NCI-H524 treated with DMSO at 0.1 percent for 48 hours (cell line): ENCODE measurements at regions not wholly inside any gene's neighbourhood (a gene's known extent, or its start where the extent isn't known, plus 50 kb on each side); places are given as distances from the start of the nearest gene placed in this dataset.

Experiments used
- DNase-seq: peaks from one replicate; lab custom pipeline; 2025; lab: John Stamatoyannopoulos, UW

DNA sequence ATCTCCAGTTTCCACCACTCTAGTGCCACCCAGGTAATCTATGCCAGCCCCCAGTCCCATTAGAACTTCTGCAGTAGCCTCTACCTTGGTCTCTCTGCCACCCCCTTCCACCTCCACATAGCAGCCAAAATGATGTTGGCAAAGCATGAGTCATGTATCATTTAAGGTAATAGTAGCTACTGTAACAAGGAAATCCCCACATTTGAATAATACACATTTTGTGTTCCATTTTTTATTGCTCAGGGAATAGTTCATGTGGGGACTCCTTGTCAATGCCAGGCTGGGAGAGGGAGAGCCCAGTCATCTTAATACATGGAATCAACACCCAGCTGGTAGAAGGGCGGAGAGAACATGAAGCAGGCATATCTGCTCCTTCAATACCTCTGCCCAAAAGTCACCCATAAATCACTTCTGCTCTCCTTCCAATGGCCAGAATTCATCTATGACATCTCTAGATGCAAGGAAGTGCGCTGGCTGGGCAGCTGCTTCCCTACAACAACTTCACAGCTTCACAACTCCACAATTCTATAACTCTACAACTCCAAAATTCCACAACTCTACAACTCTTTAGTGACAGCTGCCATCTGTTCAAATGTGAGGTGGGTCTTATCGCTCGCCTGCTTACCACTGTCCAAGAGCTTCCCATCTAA lies 70.6 kb upstream of the GLS start:
- DNase-seq = no peak

DNA sequence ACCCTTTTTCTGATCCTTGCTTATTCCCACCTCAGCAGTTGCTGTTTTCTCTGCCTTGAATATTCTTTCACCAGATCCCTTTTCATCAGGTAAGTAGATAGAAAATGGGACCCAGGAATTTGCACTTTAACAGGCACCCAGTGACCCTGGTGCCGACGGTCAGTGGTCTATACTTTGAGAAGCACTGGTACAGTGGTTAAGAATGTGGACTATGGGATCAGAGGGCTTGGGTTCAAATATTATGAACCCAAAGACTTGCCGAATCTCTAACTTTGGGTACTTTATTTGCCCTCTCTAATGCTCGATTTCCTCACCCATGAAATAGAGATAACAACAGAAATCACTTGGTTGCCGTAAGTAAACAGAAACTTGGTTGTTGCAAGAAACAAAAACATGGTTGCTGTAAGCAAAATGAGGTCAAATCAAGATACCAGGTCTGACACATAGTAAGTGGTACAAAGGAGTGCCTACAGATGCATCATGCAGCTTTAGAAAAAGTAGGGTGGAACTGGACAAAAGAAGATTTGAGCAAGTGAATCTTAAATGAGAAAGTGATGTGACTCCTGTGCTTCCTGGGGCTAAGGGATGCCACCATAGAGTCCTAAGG lies 69.5 kb upstream of the GLS start:
- no peak for DNase-seq

DNA sequence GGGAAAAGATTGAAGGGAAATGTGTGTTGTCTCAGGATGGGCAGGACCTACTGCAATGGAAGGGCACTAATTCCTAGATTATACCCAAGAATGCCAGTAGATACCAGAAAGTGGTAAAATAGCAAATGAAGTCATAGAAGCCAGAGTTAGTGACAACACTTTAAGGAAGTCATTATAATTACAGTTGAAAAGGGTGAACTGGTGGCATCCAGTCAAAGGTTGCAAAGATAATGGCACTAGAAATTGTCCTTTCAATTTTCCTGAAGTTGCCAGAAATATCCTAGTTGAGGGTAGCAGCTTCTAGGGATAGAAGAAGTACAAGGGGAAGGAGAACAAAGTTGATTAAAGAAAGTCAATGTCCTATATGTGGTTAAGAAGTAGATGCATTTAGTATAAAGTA lies 68.8 kb upstream of the GLS start:
- DNase-seq = no peak

DNA sequence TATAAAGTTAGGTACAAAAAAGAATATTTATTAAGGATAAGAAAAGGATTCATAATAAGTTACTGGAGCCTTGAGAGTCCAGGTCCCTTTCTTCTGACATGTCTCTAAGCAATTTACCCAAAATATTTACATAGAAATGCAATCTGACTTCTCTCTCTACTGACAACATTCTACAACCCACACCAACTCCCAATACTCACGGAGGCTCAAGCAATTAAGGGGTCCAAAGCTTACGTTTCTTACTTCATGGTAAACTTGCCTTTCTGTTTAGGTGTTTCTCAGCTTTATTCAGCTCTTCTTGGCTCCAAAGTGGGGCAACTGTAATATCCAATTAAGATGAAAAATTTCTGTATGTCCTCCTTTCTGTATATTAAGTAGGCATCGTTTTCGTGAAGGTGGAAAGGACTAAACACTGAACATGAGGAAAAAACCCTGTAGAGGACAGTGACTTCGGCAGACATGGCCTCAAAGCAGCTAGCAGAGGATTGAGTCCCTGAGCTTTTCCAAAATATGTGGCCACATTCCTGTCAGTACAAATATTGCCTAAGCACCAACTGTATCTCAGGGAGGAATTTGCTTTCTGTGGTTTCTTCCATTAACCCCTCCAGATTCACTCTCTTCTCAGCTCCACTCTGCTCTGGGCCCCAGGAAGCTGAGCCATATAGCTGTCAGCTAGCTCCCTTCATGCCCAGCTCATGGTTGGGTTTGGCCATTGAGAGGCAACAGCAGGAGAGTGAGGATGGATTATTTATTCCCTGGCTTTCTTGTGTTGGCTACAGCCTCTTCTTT lies 67.9 kb upstream of the GLS start:
- DNase-seq = no peak

DNA sequence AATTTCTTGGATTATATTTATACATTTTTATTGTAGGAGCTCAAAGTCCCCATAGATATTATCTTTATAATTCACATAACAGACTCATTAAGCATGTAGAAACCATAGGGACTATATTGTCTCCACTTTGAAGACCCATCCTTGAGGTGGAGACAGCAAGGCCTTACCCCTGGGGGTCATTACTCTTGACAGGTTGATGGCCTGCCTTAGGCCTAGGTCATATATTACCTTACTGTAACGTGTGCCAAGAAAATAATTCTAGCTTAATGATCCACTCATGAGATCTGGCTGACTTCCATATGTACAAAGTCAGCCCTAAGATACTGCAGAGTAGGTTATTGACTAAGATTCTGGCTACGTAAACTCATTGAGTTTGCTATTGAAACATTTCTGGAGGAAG lies 65.4 kb upstream of the GLS start:
- no peak for DNase-seq

DNA sequence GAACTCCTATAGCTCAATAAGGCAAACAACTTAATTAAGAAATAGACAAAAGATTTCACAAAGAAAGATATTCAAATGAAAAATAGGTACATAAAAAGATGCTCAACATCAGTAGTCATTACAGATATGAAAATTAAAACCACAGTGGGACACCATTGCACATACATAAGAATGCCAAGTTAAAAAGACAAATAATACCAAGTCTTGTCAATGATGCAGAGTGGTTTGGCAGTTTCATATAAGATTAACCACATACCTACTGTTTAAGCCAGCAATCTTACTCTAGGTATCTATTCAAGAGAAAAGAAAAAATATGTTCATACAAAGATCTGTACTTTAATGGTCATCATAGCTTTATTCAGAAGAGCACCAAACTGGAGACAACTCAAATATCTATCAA lies 63.5 kb upstream of the GLS start:
- DNase-seq = no peak

DNA sequence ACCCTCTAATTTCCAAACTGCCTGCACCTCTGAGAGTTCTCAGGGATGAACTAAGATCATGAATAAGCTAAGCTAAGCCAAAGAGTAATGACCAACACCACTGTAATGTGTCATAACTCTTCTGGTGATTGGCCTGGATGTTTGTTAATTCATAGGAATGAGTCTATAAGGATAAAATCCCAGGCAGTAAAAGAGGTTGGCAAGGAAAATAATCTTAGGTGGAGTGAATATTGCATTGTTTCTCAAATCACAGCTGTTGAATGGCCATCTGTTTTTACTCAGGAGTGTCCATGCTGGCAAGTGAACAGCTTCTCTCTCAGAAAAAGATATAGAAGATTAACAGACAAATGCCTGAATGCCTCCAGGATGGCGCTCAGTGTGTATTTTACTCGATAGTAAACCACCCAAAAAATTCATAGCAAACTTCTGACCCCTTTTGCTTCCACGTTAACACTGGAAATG lies 60.8 kb upstream of the GLS start:
- peak; percentile 63 for DNase-seq

GRCh38 chr2:190820416-190820815 lies 60.2 kb upstream of the GLS start:
- no peak for DNase-seq

DNA sequence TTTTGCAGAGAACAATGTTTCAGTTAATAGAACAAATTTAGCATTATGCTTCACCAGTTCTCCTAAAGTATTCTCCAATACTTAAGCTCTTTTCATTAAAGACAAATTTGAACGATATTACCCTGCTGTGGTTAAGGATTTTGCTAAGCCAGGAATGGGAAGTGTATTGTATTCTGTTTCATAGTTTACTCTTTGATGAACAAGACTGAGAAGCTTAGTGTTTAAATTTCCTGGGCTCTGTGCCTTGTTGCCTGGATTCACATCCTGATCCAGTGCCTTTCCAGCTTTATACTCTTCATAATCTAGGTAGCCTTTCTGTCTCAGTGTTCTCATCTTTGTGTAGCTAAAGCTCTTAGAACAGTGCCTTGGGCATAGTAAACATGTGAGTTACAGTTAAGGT lies 58.6 kb upstream of the GLS start:
- DNase-seq = no peak

DNA sequence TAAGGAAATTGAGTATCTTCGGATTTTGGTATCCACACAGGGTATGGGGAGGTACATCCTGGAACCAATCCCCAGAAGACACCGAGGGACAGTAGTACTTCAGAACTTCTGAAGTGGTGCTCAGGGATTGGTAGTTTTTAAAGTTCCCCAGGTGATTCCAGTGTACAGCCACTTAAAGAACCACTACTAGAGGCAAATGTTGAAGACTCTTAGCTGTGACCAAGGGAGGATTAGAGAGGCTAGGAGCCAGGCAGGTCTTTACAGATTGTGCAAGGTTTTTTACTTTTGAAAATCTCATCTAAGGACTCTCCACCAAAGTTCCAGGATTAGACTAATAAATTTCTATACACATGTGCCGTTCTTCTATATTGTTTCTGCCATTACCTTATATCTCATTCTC lies 52.9 kb upstream of the GLS start:
- no peak for DNase-seq

- DNase-seq = no peak
Measured at GRCh38 chr2:190829642-190830041, 51.0 kb upstream of the GLS start.
